ENCODE measurements at regions not wholly inside any gene's neighbourhood (a gene's known extent, or its start where the extent isn't known, plus 50 kb on each side); places are given as distances from the start of the nearest gene placed in this dataset.

- H3K36me3 ChIP-seq (ENCODE audit: insufficient read depth, low read length): no peaks in the 10 kb centered on the region
- TF ChIP-seq CTCF (IDR thresholded peaks at IDR 0.05; ENCODE audit: extremely low read depth, low read depth, low read length): no peak
- no peaks in the 10 kb centered on the region for H3K27me3 ChIP-seq (ENCODE audit: insufficient read depth, low read length)
- no peaks in the 10 kb centered on the region for H4K20me1 ChIP-seq (ENCODE audit: insufficient read depth, low read length)
- H3K4me3 ChIP-seq (ENCODE audit: insufficient read depth, low read length): no peak overlapping the region
- H3K27ac ChIP-seq (ENCODE audit: low read depth, low read length): no peak overlapping the region
- H3K9me3 ChIP-seq (ENCODE audit: low read depth, low read length): peaks cover 5% of the 10 kb centered on the region
- no peak for DNase-seq (ENCODE audit: insufficient read length, low spot score, missing footprints)
- H3K4me1 ChIP-seq (ENCODE audit: insufficient read depth, low read length): no peaks in the 10 kb centered on the region
- H3K79me2 ChIP-seq (ENCODE audit: insufficient read depth, low read length): no peaks in the 10 kb centered on the region
- H2AFZ ChIP-seq (ENCODE audit: low read length): no peak overlapping the region
- H3K4me2 ChIP-seq (ENCODE audit: insufficient read depth, low read length): no peak overlapping the region
These were observed 145.7 kb upstream of the CDH19 start for GRCh38 chr18:66749481-66750035.

GRCh38 chr18:66749030-66749429, 145.1 kb upstream of the CDH19 start:
- Histone ChIP-seq H2AFZ (ENCODE audit: low read length) (no peak overlapping the region), H3K36me3 (ENCODE audit: insufficient read depth, low read length) (no peaks in the 10 kb centered on the region), H3K4me2 (ENCODE audit: insufficient read depth, low read length) (no peak overlapping the region), H3K79me2 (ENCODE audit: insufficient read depth, low read length) (no peaks in the 10 kb centered on the region), H3K27me3 (ENCODE audit: insufficient read depth, low read length) (no peaks in the 10 kb centered on the region), H3K9me3 (ENCODE audit: low read depth, low read length) (peaks cover 8% of the 10 kb centered on the region), H4K20me1 (ENCODE audit: insufficient read depth, low read length) (no peaks in the 10 kb centered on the region), H3K4me1 (ENCODE audit: insufficient read depth, low read length) (no peaks in the 10 kb centered on the region), H3K27ac (ENCODE audit: low read depth, low read length) (no peak overlapping the region), H3K4me3 (ENCODE audit: insufficient read depth, low read length) (no peak overlapping the region)
- peak; percentile 17 for DNase-seq (ENCODE audit: insufficient read length, low spot score, missing footprints)
- no peak for TF ChIP-seq CTCF (IDR thresholded peaks at IDR 0.05; ENCODE audit: extremely low read depth, low read depth, low read length)

GRCh38 chr18:66742832-66743231, 138.9 kb upstream of the CDH19 start:
- Histone ChIP-seq H3K9me3 (ENCODE audit: low read depth, low read length) (peaks cover 3% of the 10 kb centered on the region), H4K20me1 (ENCODE audit: insufficient read depth, low read length) (no peaks in the 10 kb centered on the region), H3K27me3 (ENCODE audit: insufficient read depth, low read length) (no peaks in the 10 kb centered on the region), H3K4me2 (ENCODE audit: insufficient read depth, low read length) (no peak overlapping the region), H3K4me3 (ENCODE audit: insufficient read depth, low read length) (no peak overlapping the region), H2AFZ (ENCODE audit: low read length) (no peak overlapping the region), H3K79me2 (ENCODE audit: insufficient read depth, low read length) (no peaks in the 10 kb centered on the region), H3K4me1 (ENCODE audit: insufficient read depth, low read length) (no peaks in the 10 kb centered on the region), H3K36me3 (ENCODE audit: insufficient read depth, low read length) (no peaks in the 10 kb centered on the region), H3K27ac (ENCODE audit: low read depth, low read length) (no peak overlapping the region)
- no peak for TF ChIP-seq CTCF (IDR thresholded peaks at IDR 0.05; ENCODE audit: extremely low read depth, low read depth, low read length)
- no peak for DNase-seq (ENCODE audit: insufficient read length, low spot score, missing footprints)

GRCh38 chr18:66735933-66736332, 132.0 kb upstream of the CDH19 start:
- H3K4me3 ChIP-seq (ENCODE audit: insufficient read depth, low read length): no peak overlapping the region
- no peak for TF ChIP-seq CTCF (IDR thresholded peaks at IDR 0.05; ENCODE audit: extremely low read depth, low read depth, low read length)
- H3K79me2 ChIP-seq (ENCODE audit: insufficient read depth, low read length): no peaks in the 10 kb centered on the region
- no peak overlapping the region for H2AFZ ChIP-seq (ENCODE audit: low read length)
- H3K9me3 ChIP-seq (ENCODE audit: low read depth, low read length): no peaks in the 10 kb centered on the region
- DNase-seq (ENCODE audit: insufficient read length, low spot score, missing footprints): no peak
- no peaks in the 10 kb centered on the region for H3K4me1 ChIP-seq (ENCODE audit: insufficient read depth, low read length)
- no peaks in the 10 kb centered on the region for H4K20me1 ChIP-seq (ENCODE audit: insufficient read depth, low read length)
- H3K27ac ChIP-seq (ENCODE audit: low read depth, low read length): no peak overlapping the region
- no peak overlapping the region for H3K4me2 ChIP-seq (ENCODE audit: insufficient read depth, low read length)
- no peaks in the 10 kb centered on the region for H3K36me3 ChIP-seq (ENCODE audit: insufficient read depth, low read length)
- no peaks in the 10 kb centered on the region for H3K27me3 ChIP-seq (ENCODE audit: insufficient read depth, low read length)
